Forelimb muscle (tissue), 1 donor: ENCODE measurements at regions not wholly inside any gene's neighbourhood (a gene's known extent, or its start where the extent isn't known, plus 50 kb on each side); places are given as distances from the start of the nearest gene placed in this dataset.
A peak's percentile ranks its signal among the peaks of the same experiment; 100 is the strongest.

Source experiments
- DNase-seq: peaks from one replicate; pipeline ENCODE4 v3.0.0-alpha.2; 2013; ENCODE audit warnings: low read depth

GRCh38 chr14:49016381-49016780, 569.8 kb downstream of the RPS29 start:
- no peak for DNase-seq

GRCh38 chr14:49014476-49014875, 571.7 kb downstream of the RPS29 start:
- no peak for DNase-seq

GRCh38 chr14:49008363-49008762, 577.8 kb downstream of the RPS29 start:
- no peak for DNase-seq

GRCh38 chr14:48991141-48991540, 595.0 kb downstream of the RPS29 start:
- DNase-seq = no peak

GRCh38 chr14:48983351-48983888, 602.8 kb downstream of the RPS29 start:
- DNase-seq = no peak

GRCh38 chr14:48974994-48975393, 611.2 kb downstream of the RPS29 start:
- no peak for DNase-seq

GRCh38 chr14:48973151-48973550, 613.0 kb downstream of the RPS29 start:
- DNase-seq = no peak

- DNase-seq = no peak
Measured at GRCh38 chr14:48970943-48971342, 615.2 kb downstream of the RPS29 start.

GRCh38 chr14:48967419-48967818, 618.8 kb downstream of the RPS29 start:
- no peak for DNase-seq

GRCh38 chr14:48963231-48963790, 622.9 kb downstream of the RPS29 start:
- DNase-seq = no peak

- DNase-seq = no peak
Measured at GRCh38 chr14:48957486-48957885, 628.7 kb downstream of the RPS29 start.

- DNase-seq = no peak
Measured at GRCh38 chr14:48955857-48956256, 630.3 kb downstream of the RPS29 start.

- DNase-seq = no peak
Measured at GRCh38 chr14:48954446-48954845, 631.7 kb downstream of the RPS29 start.

- no peak for DNase-seq
Measured at GRCh38 chr14:48944809-48945208, 641.4 kb downstream of the RPS29 start.

- DNase-seq = no peak
Measured at GRCh38 chr14:48943913-48944312, 642.3 kb downstream of the RPS29 start.

GRCh38 chr14:48937541-48938195, 648.5 kb downstream of the RPS29 start:
- DNase-seq = no peak

- DNase-seq = no peak
Measured at GRCh38 chr14:48936849-48937248, 649.3 kb downstream of the RPS29 start.

- DNase-seq = peak; percentile 13
Measured at GRCh38 chr14:48936362-48936761, 649.8 kb downstream of the RPS29 start.

GRCh38 chr14:48925184-48925583, 661.0 kb downstream of the RPS29 start:
- no peak for DNase-seq

- DNase-seq = no peak
Measured at GRCh38 chr14:48914921-48915320, 671.3 kb downstream of the RPS29 start.

GRCh38 chr14:48914382-48914781, 671.8 kb downstream of the RPS29 start:
- no peak for DNase-seq

GRCh38 chr14:48900565-48900964, 685.6 kb downstream of the RPS29 start:
- no peak for DNase-seq

GRCh38 chr14:48890333-48890732, 695.8 kb downstream of the RPS29 start:
- no peak for DNase-seq
